HepG2 (cell line): ENCODE measurements at regions not wholly inside any gene's neighbourhood (a gene's known extent, or its start where the extent isn't known, plus 50 kb on each side); places are given as distances from the start of the nearest gene placed in this dataset.

Source experiments
- ATAC-seq: fragments of 200-7000 bp; cut with Tn5 transposase; 3 replicates; pipeline ENCODE4 v1.9.1; 2020; ENCODE audit warnings: mild to moderate bottlenecking, moderate library complexity
- BruUV-seq: library from RNA; stranded (reverse); fragments of 400-500 nt; replicated peaks from 2 replicates; lab custom pipeline; 2021; lab: Mats Ljungman, UMichigan
- CTCF ChIA-PET: fragments of 300-600 bp; formaldehyde crosslinking; extraction: SDS; loops from one replicate; lab custom pipeline; 2021; ENCODE audit warnings: low total read pairs, inconsistent platforms, low intra/inter-chr PET ratio; lab: Yijun Ruan, JAX
- POLR2A ChIA-PET: fragments of 350-600 bp; sonication (Branson Sonifier 250); formaldehyde crosslinking; loops from one replicate; lab custom pipeline; 2020; ENCODE audit warnings: antibody characterized with exemption, inconsistent platforms; lab: Yijun Ruan, JAX
- DNase-seq: peaks from one replicate; pipeline ENCODE4 v3.0.0-alpha.2; 2015; ENCODE audit warnings: low spot score
- FAIRE-seq: peaks from 3 replicates; lab custom pipeline; 2011; peaks lifted over from hg19 to GRCh38; lab: Jason Lieb, UNC
- H2AFZ ChIP-seq: one replicate; pipeline ENCODE4 v1.6.1; 2011; ENCODE audit warnings: low read length, inconsistent platforms
- H3K27ac ChIP-seq: fragments of 300-600 bp; 3 replicates; pipeline ENCODE4 v1.8.0; 2011; ENCODE audit warnings: mixed run types, mild to moderate bottlenecking, mixed read lengths, low read length, inconsistent platforms; ENCODE audit not compliant: insufficient read depth; ENCODE audit errors: extremely low read length
- H3K27me3 ChIP-seq, 2 experiments: fragments of 200-600 bp in 1 of 2; 2 replicates in 1 of 2; 3 replicates in 1 of 2; pipeline versions ENCODE4 v1.6.0 to v1.8.0; 2011; ENCODE audit warnings: low read length in 2 of 2, mild to moderate bottlenecking in 2 of 2, moderate library complexity in 2 of 2, inconsistent platforms in 1 of 2; ENCODE audit not compliant: insufficient read depth in 2 of 2, control insufficient read depth in 1 of 2
- H3K36me3 ChIP-seq, 2 experiments: fragments of 200-600 bp in 1 of 2; replicated peaks in 1 of 2; 2 replicates in 1 of 2; 3 replicates in 1 of 2; pipeline versions ENCODE4 v1.5.1 to v1.8.0; 2011; ENCODE audit warnings: low read length in 2 of 2, inconsistent platforms in 1 of 2; ENCODE audit not compliant: insufficient read depth in 2 of 2, control insufficient read depth in 1 of 2
- H3K4me1 ChIP-seq: 2 replicates; pipeline ENCODE4 v1.5.1; 2012; ENCODE audit warnings: low read length, inconsistent platforms; ENCODE audit not compliant: insufficient read depth
- H3K4me2 ChIP-seq: 2 replicates; pipeline ENCODE4 v1.6.0; 2011; ENCODE audit warnings: low read depth, low read length, inconsistent platforms
- H3K4me3 ChIP-seq, 3 experiments: fragments of 200-600 bp in 1 of 3; sonication (generic), shearing (Covaris generic) in 1 of 3; replicated peaks in 1 of 3; 2 replicates each; pipeline ENCODE4 v1.5.1; 2011 to 2016; ENCODE audit warnings: low read length in 3 of 3, inconsistent platforms in 2 of 3, low read depth in 2 of 3, mild to moderate bottlenecking in 2 of 3, control low read depth in 1 of 3, mixed read lengths in 1 of 3; ENCODE audit not compliant: insufficient read depth in 1 of 3
- H3K79me2 ChIP-seq: one replicate; pipeline ENCODE4 v1.6.1; 2011; ENCODE audit warnings: low read length, inconsistent platforms; ENCODE audit not compliant: insufficient read depth
- H3K9ac ChIP-seq: 2 replicates; pipeline ENCODE4 v1.6.0; 2011; ENCODE audit warnings: mild to moderate bottlenecking, low read depth, low read length, inconsistent platforms; ENCODE audit not compliant: insufficient read depth
- H3K9me3 ChIP-seq: 2 replicates; pipeline ENCODE4 v1.5.1; 2012; ENCODE audit warnings: mild to moderate bottlenecking, low read length
- H4K20me1 ChIP-seq: 2 replicates; pipeline ENCODE4 v1.6.0; 2011; ENCODE audit warnings: inconsistent platforms, mild to moderate bottlenecking, low read length, moderate library complexity; ENCODE audit not compliant: insufficient read depth
- CCAR2 ChIP-seq: fragments of 200-400 bp; formaldehyde crosslinking; optimal IDR thresholded peaks from 2 replicates; pipeline ENCODE3; 2018; ENCODE audit warnings: low read depth, mild to moderate bottlenecking, low read length, moderate library complexity
- EZH2 ChIP-seq: conservative IDR thresholded peaks from 2 replicates; pipeline ENCODE4 v1.6.1; 2012; ENCODE audit warnings: mild to moderate bottlenecking, low read depth, low read length, moderate library complexity
- GFI1 ChIP-seq: sonication (generic); formaldehyde crosslinking; IDR thresholded peaks from 2 replicates; pipeline ENCODE4 v1.5.0; 2020; ENCODE audit warnings: missing genetic modification reagents, mild to moderate bottlenecking, borderline replicate concordance
- NCOA5 ChIP-seq: sonication (generic); formaldehyde crosslinking; IDR thresholded peaks from 2 replicates; pipeline ENCODE4 v1.4.0; 2020; ENCODE audit warnings: missing genetic modification reagents
- PLSCR1 ChIP-seq: sonication (generic); formaldehyde crosslinking; IDR thresholded peaks from 2 replicates; pipeline ENCODE4 v1.5.0; 2020; ENCODE audit warnings: missing genetic modification reagents, mild to moderate bottlenecking, borderline replicate concordance
- RAD51 ChIP-seq: fragments of 450-650 bp; IDR thresholded peaks from 2 replicates; pipeline ENCODE4 v1.6.1; 2016; ENCODE audit warnings: borderline replicate concordance
- SIN3B ChIP-seq: fragments of 150-350 bp; IDR thresholded peaks from 2 replicates; pipeline ENCODE4 v1.6.1; 2014; ENCODE audit warnings: low read length
- ZFP82 ChIP-seq: sonication (generic); formaldehyde crosslinking; IDR thresholded peaks from 2 replicates; pipeline ENCODE4 v1.5.1; 2020; ENCODE audit warnings: mild to moderate bottlenecking, missing genetic modification reagents, borderline replicate concordance
- ZNF451 ChIP-seq: sonication (generic); formaldehyde crosslinking; IDR thresholded peaks from 2 replicates; pipeline ENCODE4 v1.5.0; 2020; ENCODE audit warnings: mild to moderate bottlenecking, missing genetic modification reagents
- ZNF550 ChIP-seq: sonication (generic); formaldehyde crosslinking; IDR thresholded peaks from 2 replicates; pipeline ENCODE4 v1.4.0; 2020; ENCODE audit warnings: mild to moderate bottlenecking, missing genetic modification reagents, borderline replicate concordance
- ZNF616 ChIP-seq: sonication (generic); formaldehyde crosslinking; IDR thresholded peaks from 2 replicates; pipeline ENCODE4 v1.5.0; 2020; ENCODE audit warnings: low read depth, mild to moderate bottlenecking, missing genetic modification reagents
- WGBS: methylation state at CpG from one replicate; pipeline ENCODE4 v1.1.6; 2017; ENCODE audit warnings: low lambda C conversion rate; 5-methylcytosine and 5-hydroxymethylcytosine counted together
- in situ Hi-C: cut with HindIII; loops from 2 replicates; pipeline ENCODE4 v1.10.0; 2017; ENCODE audit warnings: low pct_unique_long_range_greater_than_20kb; ENCODE audit not compliant: extremely low pct_ligation_motif_present
- intact Hi-C: fragments of 100-400 bp; cut with micrococcal nuclease; formaldehyde crosslinking; loops from one replicate; pipeline ENCODE4 v1.10.0; 2022; ENCODE audit not compliant: unreplicated experiment

GRCh38 chr6:127026247-127026646 is 92.2 kb upstream of the RSPO3 start:
- Histone ChIP-seq H3K36me3 (no peaks in the 10 kb centered on the region), H2AFZ (no peak overlapping the region), H3K4me2 (no peak overlapping the region), H3K4me1 (peaks cover 25% of the 10 kb centered on the region), H3K9me3 (no peaks in the 10 kb centered on the region), H4K20me1 (peaks cover 8% of the 10 kb centered on the region), H3K27ac (no peak overlapping the region), H3K27me3 (peaks cover 0 to 38% of the 10 kb centered on the region in 2 experiments; a peak in 2 of 5 replicates), H3K79me2 (no peaks in the 10 kb centered on the region), H3K9ac (no peak overlapping the region), H3K4me3 (no peak overlapping the region)
- no peak for DNase-seq
- no peak for ATAC-seq
- WGBS = 57% methylated on average over 1 of the region's 1 CpG
- TF ChIP-seq PLSCR1 (CRISPR knock-in tag) (no peak), SIN3B (no peak), ZNF616 (CRISPR knock-in tag) (no peak), CCAR2 (no peak), ZFP82 (CRISPR knock-in tag) (no peak), GFI1 (CRISPR knock-in tag) (no peak), RAD51 (no peak), ZNF451 (CRISPR knock-in tag) (no peak), NCOA5 (CRISPR knock-in tag) (no peak)
- in situ Hi-C loops (no loop called here), intact Hi-C loops (no loop called here)
- BruUV-seq = no TSS peak
- CTCF ChIA-PET = no interaction called here
- no peak for FAIRE-seq
- POLR2A ChIA-PET = no interaction called here

- no peak overlapping the region for H2AFZ ChIP-seq
- ATAC-seq = no peak
- TF ChIP-seq EZH2 = no peak
- no peak for TF ChIP-seq ZNF550 (CRISPR knock-in tag)
- TF ChIP-seq, all 625 proteins: peak for 0
- Histone ChIP-seq H3K27me3 (peaks cover 0 to 32% of the 10 kb centered on the region in 2 experiments; a peak in 3 of 5 replicates), H3K4me2 (no peak overlapping the region), H3K9ac (no peak overlapping the region), H3K36me3 (no peaks in the 10 kb centered on the region), H3K9me3 (no peaks in the 10 kb centered on the region), H3K4me3 (no peak overlapping the region), H3K27ac (no peak overlapping the region), H3K79me2 (no peaks in the 10 kb centered on the region), H3K4me1 (no peaks in the 10 kb centered on the region), H4K20me1 (no peaks in the 10 kb centered on the region)
- POLR2A ChIA-PET = no interaction called here
- no TSS peak for BruUV-seq
- in situ Hi-C loops = no loop called here
- intact Hi-C loops = no loop called here
- DNase-seq (no peak), FAIRE-seq (no peak)
- CTCF ChIA-PET = no interaction called here
Observed at GRCh38 chr6:127030111-127030510, 88.4 kb upstream of the RSPO3 start.
